ENCODE measurements at regions not wholly inside any gene's neighbourhood (a gene's known extent, or its start where the extent isn't known, plus 50 kb on each side); places are given as distances from the start of the nearest gene placed in this dataset.

DNA sequence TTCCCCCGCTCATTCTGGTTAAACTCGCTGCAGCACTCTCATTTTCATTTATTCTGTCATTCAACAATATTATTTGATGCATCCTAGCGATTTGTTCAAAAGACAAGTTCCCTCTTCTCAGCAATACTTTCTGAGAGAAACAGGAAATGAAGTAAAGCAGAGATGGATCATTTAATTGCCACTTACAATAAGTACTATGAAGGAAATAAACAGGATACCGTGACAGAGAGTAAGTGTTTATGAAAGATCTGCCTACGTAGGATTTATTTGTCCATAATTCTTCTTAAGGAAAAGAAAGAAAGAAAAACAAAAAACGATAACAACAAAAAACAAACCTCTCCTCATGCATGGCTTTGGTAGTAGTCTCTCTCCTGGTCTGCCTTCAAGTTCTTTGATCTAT is 406.8 kb upstream of the ZNF608 start:
- no peak overlapping the region for H3K4me3 ChIP-seq (replicated peaks; ENCODE audit: low read depth, low read length)
- no peak for DNase-seq (ENCODE audit: extremely low read depth, low read depth)
- TF ChIP-seq, protein P1, sequence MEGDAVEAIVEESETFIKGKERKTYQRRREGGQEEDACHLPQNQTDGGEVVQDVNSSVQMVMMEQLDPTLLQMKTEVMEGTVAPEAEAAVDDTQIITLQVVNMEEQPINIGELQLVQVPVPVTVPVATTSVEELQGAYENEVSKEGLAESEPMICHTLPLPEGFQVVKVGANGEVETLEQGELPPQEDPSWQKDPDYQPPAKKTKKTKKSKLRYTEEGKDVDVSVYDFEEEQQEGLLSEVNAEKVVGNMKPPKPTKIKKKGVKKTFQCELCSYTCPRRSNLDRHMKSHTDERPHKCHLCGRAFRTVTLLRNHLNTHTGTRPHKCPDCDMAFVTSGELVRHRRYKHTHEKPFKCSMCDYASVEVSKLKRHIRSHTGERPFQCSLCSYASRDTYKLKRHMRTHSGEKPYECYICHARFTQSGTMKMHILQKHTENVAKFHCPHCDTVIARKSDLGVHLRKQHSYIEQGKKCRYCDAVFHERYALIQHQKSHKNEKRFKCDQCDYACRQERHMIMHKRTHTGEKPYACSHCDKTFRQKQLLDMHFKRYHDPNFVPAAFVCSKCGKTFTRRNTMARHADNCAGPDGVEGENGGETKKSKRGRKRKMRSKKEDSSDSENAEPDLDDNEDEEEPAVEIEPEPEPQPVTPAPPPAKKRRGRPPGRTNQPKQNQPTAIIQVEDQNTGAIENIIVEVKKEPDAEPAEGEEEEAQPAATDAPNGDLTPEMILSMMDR (IDR thresholded peaks at IDR 0.05; ENCODE audit: low read depth, low read length, missing control alignments): no peak

DNA sequence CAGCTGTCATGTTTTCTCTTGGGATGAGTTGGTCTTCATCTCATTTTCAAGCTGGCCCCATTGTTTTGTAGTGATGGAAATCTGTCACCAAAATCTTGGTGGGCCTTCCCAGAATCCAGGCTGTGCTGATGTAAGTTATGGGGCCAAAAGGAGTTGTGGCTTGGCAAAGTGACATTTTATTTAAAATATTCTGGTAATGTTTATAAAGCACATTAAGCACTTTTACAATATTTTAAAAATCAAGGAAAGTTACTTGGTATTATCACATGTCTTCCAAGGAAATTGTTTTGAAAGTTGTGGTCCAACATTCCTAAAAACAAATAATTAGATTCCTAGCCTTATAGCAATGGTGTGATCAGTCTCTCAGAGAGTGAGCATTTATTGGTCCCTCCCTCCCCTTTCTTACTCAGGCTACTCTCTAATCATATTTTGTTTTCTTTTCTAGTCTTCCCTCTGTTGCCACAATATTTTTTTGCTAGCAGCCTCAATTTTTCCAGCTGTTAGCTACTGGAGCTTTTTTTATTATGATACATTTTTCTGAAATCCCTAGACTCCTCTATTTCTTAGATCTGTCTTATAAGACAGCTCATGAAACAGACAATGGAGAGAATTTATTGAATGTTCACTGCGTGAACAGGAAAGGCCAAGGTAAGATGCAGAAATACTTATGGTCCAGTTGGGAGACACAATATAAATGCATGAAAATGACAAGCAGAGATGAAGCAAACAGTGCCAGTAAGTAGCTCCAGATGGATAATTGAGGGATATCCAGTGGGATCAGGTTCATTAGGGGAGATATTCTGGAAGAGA is 408.1 kb upstream of the ZNF608 start:
- no peak for DNase-seq (ENCODE audit: extremely low read depth, low read depth)
- no peak overlapping the region for H3K4me3 ChIP-seq (replicated peaks; ENCODE audit: low read depth, low read length)
- TF ChIP-seq, protein P1 (IDR thresholded peaks at IDR 0.05; ENCODE audit: low read depth, low read length, missing control alignments): no peak

DNA sequence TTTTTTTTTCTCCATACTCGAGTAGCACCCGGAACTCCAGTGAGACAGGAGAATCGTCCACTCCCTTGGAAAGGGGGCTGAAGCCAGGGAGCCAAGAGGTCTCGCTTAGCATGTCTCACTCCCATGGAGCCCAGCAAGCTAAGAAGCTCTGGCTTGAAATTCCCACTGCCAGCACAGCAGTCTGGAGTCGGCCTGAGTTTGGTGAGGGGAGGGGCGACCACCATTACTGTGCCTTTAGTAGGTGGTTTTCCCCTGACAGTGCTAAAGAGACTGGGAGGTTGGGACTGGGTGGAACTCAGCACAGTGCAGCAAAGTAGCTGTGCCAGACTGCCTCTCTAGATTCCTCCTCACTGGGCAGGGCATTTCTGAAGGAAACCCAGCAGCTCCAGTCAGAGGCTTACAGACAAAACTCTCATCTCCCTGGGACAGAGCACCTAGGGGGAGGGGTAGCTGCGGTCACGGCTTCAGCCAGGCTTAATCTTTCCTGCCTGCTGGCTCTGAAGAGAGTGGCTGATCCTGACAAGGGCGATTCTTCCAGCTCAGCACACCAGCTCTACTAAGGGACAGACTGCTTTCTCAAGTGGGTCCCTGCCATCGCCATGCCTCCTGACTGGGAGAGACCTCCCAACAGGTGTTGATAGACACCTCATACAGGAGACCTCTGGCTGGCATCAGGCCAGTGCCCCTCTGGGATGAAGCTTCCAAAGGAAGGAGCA is 414.5 kb upstream of the ZNF608 start:
- DNase-seq (ENCODE audit: extremely low read depth, low read depth): no peak
- no peak overlapping the region for H3K4me3 ChIP-seq (replicated peaks; ENCODE audit: low read depth, low read length)
- TF ChIP-seq, protein P1 (IDR thresholded peaks at IDR 0.05; ENCODE audit: low read depth, low read length, missing control alignments): no peak

DNA sequence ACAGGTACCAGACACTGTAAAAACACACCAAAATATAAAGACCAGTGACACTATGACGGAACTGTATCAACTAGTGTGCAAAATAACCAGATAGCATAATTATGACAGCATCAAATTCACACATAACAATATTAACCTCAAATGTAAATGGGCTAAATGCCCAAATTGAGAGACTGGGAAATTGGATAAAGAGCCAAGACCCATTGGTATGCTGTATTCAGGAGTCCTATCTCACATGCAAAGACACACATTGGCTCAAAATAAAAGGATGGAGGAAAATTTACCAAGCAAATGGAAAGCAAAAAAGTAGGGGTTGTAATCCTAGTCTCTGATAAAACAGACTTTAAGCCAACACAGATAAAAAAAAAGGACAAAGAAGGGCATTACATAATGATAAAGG is 416.3 kb upstream of the ZNF608 start:
- no peak for DNase-seq (ENCODE audit: extremely low read depth, low read depth)
- TF ChIP-seq, protein P1 (IDR thresholded peaks at IDR 0.05; ENCODE audit: low read depth, low read length, missing control alignments): no peak
- no peak overlapping the region for H3K4me3 ChIP-seq (replicated peaks; ENCODE audit: low read depth, low read length)

DNA sequence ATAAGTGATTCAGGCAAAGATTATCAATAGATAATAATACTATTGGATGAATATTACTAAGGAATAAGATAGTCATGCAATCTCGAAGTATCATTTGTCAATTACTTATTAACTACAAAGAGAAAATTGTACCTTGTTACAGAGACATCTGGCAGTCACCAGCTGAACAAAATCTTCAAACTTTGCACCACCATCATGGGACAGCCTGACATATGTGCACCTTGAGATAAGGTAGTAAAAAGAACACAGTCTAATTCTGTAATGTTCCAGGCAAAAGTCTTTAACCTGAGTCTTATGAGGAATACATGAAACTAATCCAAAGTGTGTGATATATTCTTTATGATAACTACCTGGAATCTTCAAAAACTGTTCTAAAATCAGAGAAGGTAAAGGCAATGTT is 423.0 kb upstream of the ZNF608 start:
- TF ChIP-seq, protein P1 (IDR thresholded peaks at IDR 0.05; ENCODE audit: low read depth, low read length, missing control alignments): no peak
- H3K4me3 ChIP-seq (replicated peaks; ENCODE audit: low read depth, low read length): no peak overlapping the region
- DNase-seq (ENCODE audit: extremely low read depth, low read depth): no peak

DNA sequence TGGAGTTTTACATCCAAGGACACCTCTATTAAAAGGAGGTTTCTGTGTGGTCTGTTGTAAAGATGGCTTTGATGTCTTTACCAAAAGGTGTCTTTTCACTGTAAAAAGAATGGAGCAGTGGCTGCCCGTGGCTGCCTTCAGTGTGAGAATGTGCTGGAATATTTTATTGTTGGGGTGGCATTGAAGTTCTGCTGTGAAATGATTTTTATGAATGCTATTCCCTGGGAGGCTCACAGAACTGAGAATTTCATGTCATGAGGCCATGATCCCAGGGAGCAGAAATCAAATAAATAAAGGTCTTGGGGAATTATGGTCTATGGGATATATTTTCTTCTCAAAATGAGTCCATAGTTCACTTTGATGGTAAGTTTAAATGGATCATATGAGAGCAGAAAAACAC is 425.2 kb upstream of the ZNF608 start:
- no peak overlapping the region for H3K4me3 ChIP-seq (replicated peaks; ENCODE audit: low read depth, low read length)
- no peak for DNase-seq (ENCODE audit: extremely low read depth, low read depth)
- TF ChIP-seq, protein P1 (IDR thresholded peaks at IDR 0.05; ENCODE audit: low read depth, low read length, missing control alignments): no peak
